GM12873 (cell line): ENCODE measurements at regions not wholly inside any gene's neighbourhood (a gene's known extent, or its start where the extent isn't known, plus 50 kb on each side); places are given as distances from the start of the nearest gene placed in this dataset.

Experiments used
- CTCF ChIP-seq: IDR thresholded peaks from 2 replicates; pipeline ENCODE4 v1.5.1; 2012; ENCODE audit warnings: low read depth, mild to moderate bottlenecking, moderate library complexity, low read length, control low read depth; ENCODE audit not compliant: insufficient read depth; ENCODE audit errors: missing control alignments

- no peak for TF ChIP-seq CTCF
These were observed 301.0 kb upstream of the NPVF start for GRCh38 chr7:25529320-25529719.

GRCh38 chr7:25536851-25537250 lies 308.6 kb upstream of the NPVF start:
- TF ChIP-seq CTCF = no peak

GRCh38 chr7:25537662-25538375 lies 309.5 kb upstream of the NPVF start:
- no peak for TF ChIP-seq CTCF

GRCh38 chr7:25541094-25541821 lies 313.0 kb upstream of the NPVF start:
- TF ChIP-seq CTCF = no peak

- no peak for TF ChIP-seq CTCF
These were observed 313.6 kb upstream of the NPVF start for GRCh38 chr7:25541877-25542276.

GRCh38 chr7:25543210-25543609 lies 314.9 kb upstream of the NPVF start:
- no peak for TF ChIP-seq CTCF

- TF ChIP-seq CTCF = no peak
These were observed 315.5 kb upstream of the NPVF start for GRCh38 chr7:25543798-25544197.
